Activated gamma-delta T cell treated with Interleukin-2 at 50 U/mL for 16 hours (primary cell): ENCODE measurements at regions not wholly inside any gene's neighbourhood (a gene's known extent, or its start where the extent isn't known, plus 50 kb on each side); places are given as distances from the start of the nearest gene placed in this dataset.

Experiments
- DNase-seq: peaks from one replicate; pipeline ENCODE4 v3.0.0-alpha.2; 2020

DNA sequence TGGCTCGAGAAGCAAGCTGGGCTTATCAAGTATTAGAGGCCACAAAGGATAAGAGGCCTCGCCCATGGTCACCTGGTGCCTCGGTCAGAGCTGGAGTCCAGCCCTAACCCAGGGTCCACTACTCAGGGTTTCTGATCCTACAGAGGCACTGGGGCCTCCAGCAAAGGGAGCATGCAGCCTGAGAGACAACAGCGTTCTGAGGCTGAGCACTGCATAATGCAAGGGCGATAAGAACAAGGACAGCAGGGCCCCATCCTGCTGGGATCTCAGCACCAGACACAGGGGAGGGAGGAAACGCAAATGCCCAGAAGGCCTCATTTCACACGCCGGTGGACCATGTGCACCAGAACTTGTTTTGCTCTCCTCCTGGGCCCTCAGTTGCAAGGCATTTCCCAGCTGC, 63.0 kb downstream of the C5orf15 start:
- DNase-seq = no peak

- no peak for DNase-seq
Observed at GRCh38 chr5:133904641-133905040, 63.8 kb downstream of the C5orf15 start.

GRCh38 chr5:133902511-133903118, 65.8 kb downstream of the C5orf15 start:
- DNase-seq = no peak

DNA sequence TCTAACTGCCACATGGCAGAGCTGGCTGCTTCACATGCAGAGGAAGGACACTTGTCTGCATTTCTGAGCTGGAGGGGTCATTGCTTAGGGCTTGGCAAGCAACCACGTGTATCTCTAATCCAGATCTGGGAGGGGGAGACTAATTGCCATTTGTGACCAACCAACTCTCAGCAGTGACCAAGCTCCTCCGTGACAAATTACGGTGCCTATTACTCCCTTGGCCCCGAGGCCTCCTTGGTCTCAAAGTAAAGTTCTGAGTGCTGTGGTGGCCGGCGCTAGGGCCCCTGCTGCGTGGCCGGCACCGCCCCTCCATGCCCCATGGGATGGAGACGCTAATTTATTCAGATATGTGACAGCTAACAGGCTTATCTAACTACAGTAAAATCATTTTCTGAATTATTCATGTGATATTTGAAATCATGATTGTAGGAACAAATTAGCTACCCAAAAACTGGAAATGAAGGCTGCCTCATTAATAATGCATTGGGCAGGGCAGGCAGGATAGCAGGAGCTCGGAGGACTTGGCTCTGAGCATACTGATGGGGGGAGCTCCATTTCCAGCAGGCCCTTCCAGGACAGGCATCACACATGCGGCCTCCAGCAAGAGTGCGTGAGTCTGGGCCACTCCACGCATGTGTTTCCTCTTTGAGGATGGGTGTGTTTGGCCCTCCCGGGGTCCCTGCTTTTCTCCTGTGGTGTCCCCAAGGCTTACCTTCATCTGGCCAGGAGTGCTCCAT, 67.7 kb downstream of the C5orf15 start:
- no peak for DNase-seq

GRCh38 chr5:133899506-133899905, 68.9 kb downstream of the C5orf15 start:
- no peak for DNase-seq

- DNase-seq = no peak
Observed at GRCh38 chr5:133898440-133898839, 70.0 kb downstream of the C5orf15 start.

DNA sequence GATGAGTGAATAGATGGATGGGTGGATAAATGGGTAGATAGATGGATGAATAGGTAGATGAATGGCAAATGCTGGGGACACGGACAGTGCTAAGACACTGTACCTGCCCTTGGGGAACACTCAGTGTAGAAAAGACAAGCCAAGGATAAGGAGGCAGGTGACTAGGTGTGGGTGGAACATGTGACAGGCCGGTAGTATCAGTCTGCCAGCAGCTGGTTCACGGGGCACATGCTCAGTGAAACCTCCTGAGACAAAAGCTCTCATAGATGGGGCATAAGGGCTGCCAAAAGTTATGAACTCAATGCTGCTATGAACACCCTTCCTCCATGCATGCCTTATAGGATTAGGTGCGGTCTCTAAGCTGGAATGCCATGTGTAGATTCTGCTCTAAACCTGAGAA, 71.0 kb downstream of the C5orf15 start:
- DNase-seq = no peak

GRCh38 chr5:133896873-133897272, 71.6 kb downstream of the C5orf15 start:
- no peak for DNase-seq

DNA sequence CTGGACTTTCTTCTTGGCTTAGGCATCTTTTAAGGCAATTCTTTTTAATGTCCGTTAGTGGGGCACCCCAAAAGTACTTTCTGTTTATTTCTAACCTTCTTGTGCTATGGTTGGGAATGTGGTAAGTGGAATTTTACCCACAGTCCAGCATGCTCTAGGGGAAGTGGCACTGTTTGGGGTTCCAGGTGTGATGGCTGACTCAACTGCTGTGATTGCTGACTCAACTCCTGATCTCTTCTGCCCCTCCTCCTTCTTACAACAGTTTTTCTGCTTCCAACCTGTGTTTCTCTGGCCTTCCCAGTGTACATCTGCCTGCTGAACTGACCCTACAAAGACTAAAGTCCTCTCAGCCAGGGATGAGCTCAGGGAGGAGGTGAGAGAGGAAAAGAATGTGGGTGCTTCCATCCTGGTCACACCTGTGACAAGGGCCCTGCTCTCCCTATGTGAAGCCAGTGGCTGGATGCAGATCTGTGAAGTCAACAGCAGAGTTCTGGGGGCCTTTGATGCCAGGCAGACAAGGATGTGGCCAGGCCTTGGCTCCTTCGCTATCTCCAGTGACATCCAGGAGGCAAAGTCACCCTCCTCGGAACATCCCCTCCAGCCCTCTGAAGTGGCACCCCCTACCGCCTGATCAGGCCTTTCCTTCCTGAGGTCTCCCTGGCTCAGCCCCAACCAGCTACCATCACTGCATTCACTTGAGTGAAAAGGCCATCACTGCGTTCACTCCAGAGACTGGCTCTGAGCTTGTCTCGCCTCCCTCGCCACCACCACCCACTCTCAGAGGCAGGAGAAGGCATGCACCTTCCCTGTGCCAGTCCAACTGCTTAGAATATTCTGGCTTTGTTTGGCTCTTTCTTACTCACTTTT, 72.2 kb downstream of the C5orf15 start:
- no peak for DNase-seq

- DNase-seq = no peak
Observed at GRCh38 chr5:133894143-133894542, 74.3 kb downstream of the C5orf15 start.

GRCh38 chr5:133892774-133893173, 75.7 kb downstream of the C5orf15 start:
- DNase-seq = no peak

GRCh38 chr5:133892306-133892705, 76.1 kb downstream of the C5orf15 start:
- DNase-seq = no peak

DNA sequence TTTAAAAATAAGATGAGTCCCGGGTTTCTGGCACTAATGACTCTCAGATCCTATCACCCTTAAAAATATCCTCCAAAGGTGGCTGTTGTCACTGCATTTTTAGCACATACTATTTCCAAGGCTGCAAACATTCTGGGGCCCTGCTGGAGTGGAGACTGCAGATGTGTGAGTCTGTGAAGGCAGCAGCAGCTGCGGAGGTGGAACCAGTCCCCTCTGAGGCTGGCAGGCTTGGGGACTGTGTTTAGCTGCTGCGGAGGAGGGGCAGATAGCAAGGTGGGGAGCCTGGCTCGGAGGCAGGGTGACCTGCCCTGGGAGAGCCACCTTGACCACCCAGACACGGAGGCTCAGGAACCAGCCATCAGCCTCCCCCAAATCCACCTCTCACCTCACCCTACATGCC, 77.0 kb downstream of the C5orf15 start:
- no peak for DNase-seq

- DNase-seq = no peak
Observed at GRCh38 chr5:133890776-133891280, 77.6 kb downstream of the C5orf15 start.

DNA sequence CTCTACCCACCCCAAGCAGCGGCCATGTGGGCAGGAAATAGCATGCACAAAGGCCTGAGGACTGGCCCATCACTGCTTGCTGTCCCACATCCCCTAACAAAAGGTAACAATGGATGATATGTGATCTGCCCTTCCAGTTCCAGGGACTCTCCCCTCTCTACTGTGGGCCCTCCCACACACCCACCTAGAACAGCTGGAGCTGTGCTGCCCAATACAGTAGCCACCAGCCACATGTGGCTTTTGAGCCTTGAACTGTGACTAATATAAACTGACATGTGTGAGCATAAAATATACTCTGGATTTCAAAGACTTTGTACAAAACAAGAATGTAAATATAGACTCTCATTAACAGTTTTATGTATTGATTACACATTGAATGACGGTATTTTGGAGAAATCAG, 78.1 kb downstream of the C5orf15 start:
- no peak for DNase-seq

DNA sequence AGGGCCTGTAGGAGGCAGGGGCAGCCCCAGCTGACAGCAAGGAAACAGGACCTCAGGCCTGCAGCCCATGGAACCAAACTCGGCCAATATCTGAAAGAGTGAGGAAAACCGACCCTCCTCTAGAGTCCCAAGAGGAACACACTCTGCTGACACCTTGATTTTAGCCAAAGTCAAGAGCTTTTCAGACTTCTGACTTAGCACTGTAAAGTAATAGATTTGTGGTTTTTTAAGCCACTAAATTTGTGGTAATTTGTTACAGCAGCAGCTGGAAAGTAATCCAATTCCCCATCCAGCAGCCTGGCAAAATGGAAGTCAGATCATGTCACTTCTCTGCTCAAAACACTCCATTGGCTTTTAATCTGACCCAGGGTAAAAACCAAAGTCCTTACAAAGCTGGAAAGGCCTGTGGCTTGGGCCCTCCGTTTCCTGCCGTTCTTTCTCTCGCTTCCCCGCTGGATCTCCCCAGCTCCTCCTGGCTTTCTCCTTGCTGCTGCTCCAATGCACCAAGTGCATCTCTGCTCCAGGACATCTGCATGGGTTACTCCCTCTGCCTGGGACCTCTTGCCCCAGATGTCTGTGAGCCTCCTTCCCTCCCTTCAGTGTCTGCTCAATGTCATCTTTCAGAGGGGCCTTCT, 79.0 kb downstream of the C5orf15 start:
- DNase-seq = no peak

DNA sequence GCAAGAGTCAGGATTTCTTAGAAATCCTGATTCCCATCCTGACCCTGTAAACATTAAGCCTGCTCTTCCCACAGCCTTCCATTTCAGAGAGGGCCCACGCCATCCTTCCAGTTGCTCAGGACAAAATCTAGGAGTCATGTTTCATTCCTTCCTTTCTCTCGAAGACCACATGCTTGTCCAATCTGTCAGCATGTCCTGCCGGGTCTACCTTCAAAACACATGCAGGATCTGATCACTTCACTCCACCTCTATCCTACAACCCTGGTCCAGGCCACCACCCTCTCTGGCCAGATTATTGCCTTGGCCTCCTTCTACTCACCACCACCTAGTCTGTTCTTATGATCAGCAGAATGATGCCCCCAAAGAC, 79.8 kb downstream of the C5orf15 start:
- DNase-seq = no peak

DNA sequence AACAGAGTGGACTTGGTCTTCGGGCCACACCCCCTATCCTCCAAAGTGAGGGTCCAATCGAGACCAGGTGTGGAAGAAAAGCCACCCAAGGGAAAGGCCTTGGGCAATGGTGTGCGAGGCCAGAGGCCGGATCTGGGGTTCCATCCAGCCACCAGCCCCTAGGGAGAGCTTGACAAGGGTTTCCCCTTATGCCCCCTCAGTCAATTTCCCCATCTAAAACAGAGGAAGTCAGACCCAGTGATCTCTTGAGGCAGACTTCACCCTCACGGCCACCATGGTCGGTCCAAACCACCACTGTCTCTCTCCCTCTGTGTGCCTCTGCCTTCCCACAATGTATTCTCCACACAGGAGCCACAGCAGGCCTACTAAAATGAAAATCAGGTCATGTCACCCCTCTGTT, 82.9 kb downstream of the C5orf15 start:
- no peak for DNase-seq

DNA sequence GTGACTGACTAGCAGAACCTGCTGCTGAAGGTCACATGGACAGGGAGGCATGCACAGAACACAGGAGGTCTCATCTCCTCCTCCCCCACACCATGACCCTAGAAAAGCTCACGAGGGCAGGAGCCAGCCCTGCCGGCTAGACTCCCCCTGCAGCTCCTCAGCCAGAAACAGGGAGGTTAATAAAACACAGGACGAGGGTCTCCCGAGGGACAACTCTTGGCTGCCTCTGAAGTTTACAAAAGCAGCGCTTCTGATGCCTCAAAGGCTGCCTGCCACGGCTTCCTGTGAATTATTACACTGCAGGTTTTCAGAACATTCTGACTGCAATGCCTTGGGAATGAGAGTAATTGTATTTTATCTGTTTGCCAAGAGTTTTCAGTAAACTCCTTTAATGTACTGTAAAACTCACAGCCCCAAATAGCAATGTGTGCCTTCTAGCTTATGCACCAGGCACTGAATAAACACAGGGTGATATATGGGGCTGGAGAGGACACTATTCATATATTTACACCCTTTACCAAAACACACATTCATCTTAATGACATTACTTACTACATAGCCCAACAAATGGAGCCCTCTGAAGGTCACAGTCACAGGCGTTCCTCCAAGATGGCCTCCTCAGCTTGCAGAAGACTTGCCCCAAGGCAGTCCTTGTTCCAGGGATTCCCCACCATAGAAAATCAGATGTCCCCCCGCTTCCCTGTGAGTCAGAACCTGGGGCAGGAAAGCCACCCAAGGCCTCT, 83.7 kb downstream of the C5orf15 start:
- no peak for DNase-seq

DNA sequence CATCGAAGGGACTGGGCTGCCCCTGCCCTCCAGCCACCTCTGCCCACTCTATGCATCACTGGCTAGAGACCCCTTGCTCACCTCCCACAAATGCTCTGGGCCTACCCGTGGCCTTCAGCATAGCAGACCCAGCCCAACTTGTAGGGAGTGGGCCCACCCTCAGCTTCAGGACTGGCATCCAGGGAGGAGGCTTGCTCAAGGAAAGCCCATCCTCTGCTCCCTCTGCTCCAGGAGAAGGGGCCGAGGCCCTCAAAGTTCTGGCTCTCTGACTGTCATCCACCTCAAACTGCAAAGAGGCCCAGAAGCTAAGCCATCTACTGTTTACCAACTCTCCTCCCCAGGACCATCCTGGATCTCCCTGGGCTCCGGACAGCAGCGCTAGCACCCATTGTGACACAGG, 84.5 kb downstream of the C5orf15 start:
- DNase-seq = no peak

- no peak for DNase-seq
Observed at GRCh38 chr5:133882846-133883245, 85.6 kb downstream of the C5orf15 start.

DNA sequence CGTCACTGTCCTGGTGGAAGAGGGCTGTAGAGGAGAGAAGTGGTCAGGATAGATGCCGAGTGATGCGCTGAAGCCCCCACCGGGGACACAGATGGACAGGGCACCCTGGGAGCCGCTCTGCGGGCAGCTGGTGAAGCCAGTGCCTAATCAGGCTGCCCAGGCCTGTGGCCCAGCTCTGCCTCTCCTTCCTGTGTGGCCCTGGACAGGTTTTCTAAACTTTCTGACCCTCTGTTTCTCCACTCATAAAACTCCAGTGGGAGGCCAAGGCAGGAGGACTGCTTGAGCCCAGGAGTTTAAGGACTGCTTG, 86.1 kb downstream of the C5orf15 start:
- no peak for DNase-seq
